HEK293T (cell line): ENCODE measurements at regions not wholly inside any gene's neighbourhood (a gene's known extent, or its start where the extent isn't known, plus 50 kb on each side); places are given as distances from the start of the nearest gene placed in this dataset.

Experiments
- BHLHE40 ChIP-seq: fragments of 450-650 bp; IDR thresholded peaks from 2 replicates; pipeline ENCODE4 v1.6.1; 2016; ENCODE audit warnings: mild to moderate bottlenecking, moderate library complexity, borderline replicate concordance
- FOXA1 ChIP-seq: fragments of 450-650 bp; IDR thresholded peaks from 2 replicates; pipeline ENCODE4 v1.6.1; 2016; ENCODE audit warnings: mild to moderate bottlenecking
- HDGF ChIP-seq: fragments of 450-650 bp; IDR thresholded peaks from 2 replicates; pipeline ENCODE4 v1.6.1; 2017; ENCODE audit warnings: antibody characterized with exemption, borderline replicate concordance
- NFRKB ChIP-seq: fragments of 450-650 bp; IDR thresholded peaks from 2 replicates; pipeline ENCODE4 v1.6.1; 2016; ENCODE audit warnings: mild to moderate bottlenecking, moderate library complexity
- SP1 ChIP-seq: fragments of 450-650 bp; IDR thresholded peaks from 2 replicates; pipeline ENCODE4 v1.6.1; 2017
- SUZ12 ChIP-seq: fragments of 450-650 bp; IDR thresholded peaks from 2 replicates; pipeline ENCODE4 v1.6.1; 2016; ENCODE audit warnings: mild to moderate bottlenecking
- TARDBP ChIP-seq: fragments of 450-650 bp; IDR thresholded peaks from 2 replicates; pipeline ENCODE4 v1.6.1; 2016

DNA sequence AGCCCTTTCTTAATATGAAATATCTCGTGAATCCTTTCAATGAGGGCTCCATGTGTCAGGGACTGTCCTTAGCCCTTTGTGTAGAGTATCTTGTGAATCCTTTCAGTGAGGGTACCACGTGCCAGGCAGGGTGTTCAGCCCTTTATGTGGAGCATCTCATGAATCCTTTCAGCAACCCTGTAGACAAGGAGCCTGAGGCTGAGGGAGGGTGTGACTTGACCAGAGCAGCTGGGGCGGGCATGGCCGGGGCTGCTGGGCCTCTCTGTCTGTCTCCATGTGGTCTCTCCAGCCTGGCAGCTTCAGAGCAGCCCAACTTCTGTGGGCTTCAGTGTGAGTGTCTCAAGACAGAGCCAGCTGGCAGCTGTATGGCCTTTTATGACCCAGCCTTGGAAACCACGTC, 140.2 kb downstream of the AACS start:
- no peak for TF ChIP-seq SP1
- TF ChIP-seq TARDBP = no peak
- TF ChIP-seq BHLHE40 = no peak
- no peak for TF ChIP-seq HDGF
- no peak for TF ChIP-seq FOXA1
- no peak for TF ChIP-seq SUZ12
- TF ChIP-seq NFRKB = no peak
